Neural crest cell (in vitro differentiated cells): ENCODE measurements at regions not wholly inside any gene's neighbourhood (a gene's known extent, or its start where the extent isn't known, plus 50 kb on each side); places are given as distances from the start of the nearest gene placed in this dataset.

ENCODE experiments used
- DNase-seq: peaks from one replicate; pipeline ENCODE4 v3.0.0; 2021; ENCODE audit warnings: low read depth, mixed read lengths, low spot score
- H3K27ac Mint-ChIP-seq: one replicate; pipeline ENCODE4 v1.8.0; 2021; ENCODE audit warnings: mild to moderate bottlenecking, mixed read lengths; ENCODE audit not compliant: unreplicated experiment
- H3K27me3 Mint-ChIP-seq: 2 replicates; pipeline ENCODE4 v1.8.0; 2021; ENCODE audit warnings: low read depth, mild to moderate bottlenecking, mixed read lengths
- H3K36me3 Mint-ChIP-seq: 2 replicates; pipeline ENCODE4 v1.8.0; 2021; ENCODE audit warnings: low read depth, mild to moderate bottlenecking, mixed read lengths
- H3K4me1 Mint-ChIP-seq: 2 replicates; pipeline ENCODE4 v1.8.0; 2021; ENCODE audit warnings: mixed read lengths
- H3K4me3 Mint-ChIP-seq: one replicate; pipeline ENCODE4 v1.8.0; 2021; ENCODE audit warnings: mild to moderate bottlenecking, mixed read lengths
- H3K9me3 Mint-ChIP-seq: 2 replicates; pipeline ENCODE4 v1.8.0; 2021; ENCODE audit warnings: mixed read lengths
- CTCF ChIP-seq: fragments of 200-600 bp; sonication (generic); conservative IDR thresholded peaks from 2 replicates; pipeline ENCODE4 v1.5.0; 2021; ENCODE audit warnings: antibody characterized with exemption, mild to moderate bottlenecking

GRCh38 chr10:21083861-21084260, 186.8 kb upstream of the NEBL start:
- Mint-ChIP-seq H3K27ac (no peak overlapping the region), H3K27me3 (no peaks in the 10 kb centered on the region), H3K9me3 (no peaks in the 10 kb centered on the region), H3K36me3 (peaks cover 4% of the 10 kb centered on the region), H3K4me3 (no peak overlapping the region), H3K4me1 (peaks cover 1% of the 10 kb centered on the region)
- no peak for TF ChIP-seq CTCF
- no peak for DNase-seq

GRCh38 chr10:21082206-21082605, 185.1 kb upstream of the NEBL start:
- peaks cover 4% of the 10 kb centered on the region for H3K36me3 Mint-ChIP-seq
- H3K27ac Mint-ChIP-seq, result no peak overlapping the region
- no peak for TF ChIP-seq CTCF
- peaks cover 2% of the 10 kb centered on the region for H3K27me3 Mint-ChIP-seq
- no peak for DNase-seq
- H3K4me3 Mint-ChIP-seq, result no peak overlapping the region
- H3K4me1 Mint-ChIP-seq, result peaks cover 4% of the 10 kb centered on the region
- H3K9me3 Mint-ChIP-seq, result no peaks in the 10 kb centered on the region

GRCh38 chr10:21080261-21080660, 183.2 kb upstream of the NEBL start:
- Mint-ChIP-seq H3K4me3 (no peak overlapping the region), H3K27me3 (peaks cover 2% of the 10 kb centered on the region), H3K36me3 (no peaks in the 10 kb centered on the region), H3K27ac (no peak overlapping the region), H3K4me1 (peaks cover 4% of the 10 kb centered on the region), H3K9me3 (no peaks in the 10 kb centered on the region)
- no peak for DNase-seq
- TF ChIP-seq CTCF, result no peak

- Mint-ChIP-seq H3K9me3 (no peaks in the 10 kb centered on the region), H3K4me3 (no peak overlapping the region), H3K27me3 (peaks cover 2% of the 10 kb centered on the region), H3K4me1 (peaks cover 4% of the 10 kb centered on the region), H3K27ac (no peak overlapping the region), H3K36me3 (no peaks in the 10 kb centered on the region)
- no peak for DNase-seq
- TF ChIP-seq CTCF, result no peak
Measured at GRCh38 chr10:21079330-21079658, 182.2 kb upstream of the NEBL start.

- peaks cover 4% of the 10 kb centered on the region for H3K4me1 Mint-ChIP-seq
- no peaks in the 10 kb centered on the region for H3K36me3 Mint-ChIP-seq
- TF ChIP-seq CTCF, result peak; percentile 89
- H3K27me3 Mint-ChIP-seq, result peaks cover 2% of the 10 kb centered on the region
- H3K4me3 Mint-ChIP-seq, result no peak overlapping the region
- H3K27ac Mint-ChIP-seq, result no peak overlapping the region
- H3K9me3 Mint-ChIP-seq, result no peaks in the 10 kb centered on the region
- DNase-seq, result peak; percentile 70
Measured at GRCh38 chr10:21078410-21079329, 181.6 kb upstream of the NEBL start.
